GM10266 (cell line): ENCODE measurements at regions not wholly inside any gene's neighbourhood (a gene's known extent, or its start where the extent isn't known, plus 50 kb on each side); places are given as distances from the start of the nearest gene placed in this dataset.

Experiments used
- DNase-seq: peaks from one replicate; pipeline ENCODE4 v3.0.0; 2012; ENCODE audit errors: extremely low spot score
- TF ChIP-seq, protein P1 (sequence below): IDR thresholded peaks from 2 replicates; pipeline ENCODE4 v1.5.1; 2012; ENCODE audit warnings: mild to moderate bottlenecking, low read depth; ENCODE audit not compliant: control insufficient read depth, insufficient read depth; ENCODE audit errors: missing control alignments

DNA sequence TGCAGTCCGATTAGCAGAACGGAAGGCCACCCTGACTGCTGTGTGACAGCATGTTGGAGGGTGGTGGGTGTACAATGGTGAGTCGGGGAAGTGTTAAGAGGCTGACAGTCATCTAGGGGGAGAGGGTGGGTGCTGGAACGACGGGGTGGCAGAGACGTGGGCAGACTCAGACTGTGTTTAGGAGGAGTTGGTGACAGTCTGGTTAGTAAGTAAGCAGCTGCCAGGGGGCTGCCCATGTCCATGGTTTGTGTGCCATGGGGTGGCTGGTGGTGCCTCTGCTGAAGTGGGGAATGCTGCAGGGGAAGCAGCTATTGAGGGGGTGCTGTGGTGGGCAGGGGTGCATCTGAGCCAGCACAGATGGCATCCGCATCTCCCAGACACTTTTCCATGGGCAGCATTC is 51.3 kb upstream of the BOD1 start:
- TF ChIP-seq, protein P1, sequence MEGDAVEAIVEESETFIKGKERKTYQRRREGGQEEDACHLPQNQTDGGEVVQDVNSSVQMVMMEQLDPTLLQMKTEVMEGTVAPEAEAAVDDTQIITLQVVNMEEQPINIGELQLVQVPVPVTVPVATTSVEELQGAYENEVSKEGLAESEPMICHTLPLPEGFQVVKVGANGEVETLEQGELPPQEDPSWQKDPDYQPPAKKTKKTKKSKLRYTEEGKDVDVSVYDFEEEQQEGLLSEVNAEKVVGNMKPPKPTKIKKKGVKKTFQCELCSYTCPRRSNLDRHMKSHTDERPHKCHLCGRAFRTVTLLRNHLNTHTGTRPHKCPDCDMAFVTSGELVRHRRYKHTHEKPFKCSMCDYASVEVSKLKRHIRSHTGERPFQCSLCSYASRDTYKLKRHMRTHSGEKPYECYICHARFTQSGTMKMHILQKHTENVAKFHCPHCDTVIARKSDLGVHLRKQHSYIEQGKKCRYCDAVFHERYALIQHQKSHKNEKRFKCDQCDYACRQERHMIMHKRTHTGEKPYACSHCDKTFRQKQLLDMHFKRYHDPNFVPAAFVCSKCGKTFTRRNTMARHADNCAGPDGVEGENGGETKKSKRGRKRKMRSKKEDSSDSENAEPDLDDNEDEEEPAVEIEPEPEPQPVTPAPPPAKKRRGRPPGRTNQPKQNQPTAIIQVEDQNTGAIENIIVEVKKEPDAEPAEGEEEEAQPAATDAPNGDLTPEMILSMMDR, result no peak
- DNase-seq, result no peak

DNA sequence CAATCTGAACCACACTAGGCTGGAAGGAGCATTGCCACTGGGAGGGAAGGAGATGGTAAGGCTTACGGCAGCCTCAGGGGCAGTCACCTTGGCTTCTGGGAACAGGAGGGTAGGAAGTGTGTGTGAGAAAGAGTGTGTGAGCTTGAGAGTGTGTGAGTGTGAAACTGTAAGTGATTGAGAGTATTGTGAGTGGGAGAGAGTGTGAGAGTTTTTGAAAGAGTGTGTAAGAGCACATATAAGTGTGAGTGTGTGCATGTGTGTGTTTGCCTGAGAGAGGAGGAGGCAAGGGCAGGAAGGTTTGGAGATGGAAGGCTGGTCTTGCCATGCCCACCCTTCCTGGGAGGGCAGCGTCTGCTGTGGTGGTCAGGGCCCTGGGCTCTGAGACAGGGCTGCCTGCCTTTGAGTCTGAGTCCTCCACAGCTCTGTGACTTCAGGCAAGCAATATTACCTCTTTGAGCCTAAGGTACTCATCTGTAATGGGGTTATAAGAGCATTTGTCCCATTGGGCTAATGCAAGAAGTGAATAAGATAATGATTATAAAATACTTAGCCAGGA is 51.9 kb upstream of the BOD1 start:
- DNase-seq, result no peak
- TF ChIP-seq, protein P1, result no peak

DNA sequence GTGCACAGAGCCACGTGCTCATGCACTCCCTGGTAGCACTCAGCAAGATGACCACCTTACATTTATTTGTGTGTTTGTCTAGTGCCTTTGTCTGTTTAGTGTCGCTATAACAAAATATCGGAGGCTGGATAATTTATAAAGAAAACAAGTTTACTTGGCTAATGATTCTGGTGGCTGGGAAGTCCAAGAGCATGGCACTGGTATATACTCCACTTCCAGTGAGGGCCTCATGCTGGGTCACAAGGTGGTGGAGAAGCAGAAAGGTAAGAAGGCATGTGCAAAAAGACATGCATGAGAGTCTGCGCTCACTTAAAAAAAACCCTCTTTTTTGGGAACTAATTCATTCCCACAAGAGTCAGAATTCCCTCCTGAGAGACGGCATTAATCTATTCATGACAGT is 52.5 kb upstream of the BOD1 start:
- TF ChIP-seq, protein P1, result no peak
- DNase-seq, result no peak

DNA sequence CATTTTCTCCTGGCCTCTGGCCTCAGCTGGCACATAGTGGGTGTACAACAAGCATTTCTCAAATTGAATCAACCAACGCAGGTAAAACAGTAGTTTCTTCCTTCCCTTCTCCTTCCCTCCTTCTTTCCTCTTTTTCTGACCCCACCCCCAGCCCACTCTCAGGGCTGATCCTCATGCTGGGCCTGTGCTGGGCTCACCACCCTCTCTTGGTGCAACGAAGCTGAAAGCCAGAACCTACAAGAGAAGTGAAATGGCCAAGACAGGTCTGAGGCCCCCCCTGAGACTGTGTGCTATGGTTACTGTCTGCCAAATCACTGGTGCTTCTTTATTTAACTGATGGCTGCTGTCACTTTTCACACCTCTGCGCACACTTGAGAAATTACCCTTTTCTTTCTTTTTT is 53.0 kb upstream of the BOD1 start:
- no peak for DNase-seq
- TF ChIP-seq, protein P1, result no peak

DNA sequence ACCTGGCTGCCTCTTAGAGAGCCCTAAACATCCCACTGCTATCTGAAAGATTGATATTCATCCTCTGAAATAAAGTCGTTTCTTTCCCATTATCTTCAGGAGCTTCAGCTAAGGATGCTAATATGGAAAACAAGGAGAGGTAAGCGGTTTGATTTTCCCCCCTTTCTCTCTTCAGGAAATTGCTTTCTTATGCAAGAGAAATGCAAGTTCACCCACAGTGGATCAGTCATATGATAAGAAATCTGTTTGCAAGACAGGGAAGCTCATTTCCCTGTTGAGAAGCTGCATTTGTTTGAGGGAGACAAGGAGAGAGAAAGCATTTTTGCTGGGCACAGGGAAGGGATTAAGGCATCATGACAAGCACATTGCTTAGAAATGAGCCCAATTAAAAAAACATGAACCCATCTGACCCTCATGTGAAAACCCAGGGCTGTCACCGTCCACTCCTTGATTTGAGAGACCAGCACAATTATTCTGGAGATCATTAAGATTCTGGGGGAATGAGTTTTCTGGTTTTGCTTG is 53.7 kb upstream of the BOD1 start:
- TF ChIP-seq, protein P1, result no peak

DNA sequence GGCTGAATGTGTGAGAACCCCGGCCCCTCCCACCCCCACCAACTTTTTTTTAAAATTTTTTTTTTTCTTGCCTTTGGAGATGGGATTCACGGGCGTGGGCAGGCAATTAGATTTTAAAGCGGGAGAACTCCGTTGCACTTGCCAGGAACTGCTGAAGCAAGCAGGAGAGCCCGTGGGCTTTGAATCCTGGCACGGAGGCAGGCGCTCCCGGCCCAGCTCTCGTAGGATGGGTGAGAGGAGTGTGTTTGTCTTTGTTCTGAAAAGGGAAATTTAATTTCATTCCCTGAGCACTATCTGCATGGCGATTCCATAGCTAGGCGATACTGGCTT is 54.3 kb upstream of the BOD1 start:
- TF ChIP-seq, protein P1, result no peak
- DNase-seq, result no peak

More for the DNA sequence above, 53.7 kb upstream of the BOD1 start:
- DNase-seq, result no peak

DNA sequence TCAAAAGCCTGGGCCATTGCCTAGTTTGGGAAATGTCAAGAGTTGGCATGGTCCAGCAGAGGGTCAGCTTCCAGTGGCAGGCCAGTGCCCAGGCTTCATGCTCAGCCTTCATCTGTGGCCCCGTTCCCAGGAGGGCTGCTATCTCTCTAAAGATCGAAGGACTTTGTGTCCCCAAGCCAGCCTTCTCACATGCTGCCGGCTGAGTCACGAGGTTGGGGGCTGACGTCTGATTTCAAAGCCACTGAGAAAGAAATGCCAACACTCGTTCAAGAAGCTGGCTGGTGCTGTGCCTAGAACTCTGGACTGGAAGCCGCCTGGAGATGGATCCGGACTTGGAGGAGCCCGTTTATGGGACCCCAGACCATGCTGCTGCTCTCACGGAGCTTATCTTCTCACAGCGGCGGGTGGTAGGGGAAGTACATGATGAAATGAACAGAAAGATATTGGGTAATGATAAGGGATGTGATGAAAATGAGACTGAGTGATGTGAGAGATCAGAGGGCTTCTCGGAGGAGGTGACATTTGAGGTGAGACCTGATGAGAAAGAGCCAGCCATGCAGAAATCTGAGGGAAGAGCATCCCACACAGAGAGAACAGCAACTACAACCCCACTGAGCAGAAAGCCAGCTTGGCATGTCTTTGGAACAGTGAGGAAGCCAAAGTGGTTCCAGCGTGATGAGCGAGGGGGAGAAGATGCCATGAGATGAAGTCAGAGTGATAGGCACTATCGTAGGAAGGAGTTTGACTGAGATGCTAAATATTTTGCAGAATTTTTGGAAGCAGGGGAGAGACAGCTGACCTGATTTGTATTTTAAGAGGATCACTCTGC is 54.9 kb upstream of the BOD1 start:
- no peak for DNase-seq
- TF ChIP-seq, protein P1, result no peak
